Activated CD8-positive, alpha-beta memory T cell treated with anti-CD3 and anti-CD28 coated beads, Interleukin-2, amount 50 U/mL, for 24 hours (primary cell): ENCODE measurements at regions not wholly inside any gene's neighbourhood (a gene's known extent, or its start where the extent isn't known, plus 50 kb on each side); places are given as distances from the start of the nearest gene placed in this dataset.

Experiments
- DNase-seq: peaks from one replicate; pipeline ENCODE4 v3.0.0-alpha.2; 2020; ENCODE audit errors: extremely low read depth

DNA sequence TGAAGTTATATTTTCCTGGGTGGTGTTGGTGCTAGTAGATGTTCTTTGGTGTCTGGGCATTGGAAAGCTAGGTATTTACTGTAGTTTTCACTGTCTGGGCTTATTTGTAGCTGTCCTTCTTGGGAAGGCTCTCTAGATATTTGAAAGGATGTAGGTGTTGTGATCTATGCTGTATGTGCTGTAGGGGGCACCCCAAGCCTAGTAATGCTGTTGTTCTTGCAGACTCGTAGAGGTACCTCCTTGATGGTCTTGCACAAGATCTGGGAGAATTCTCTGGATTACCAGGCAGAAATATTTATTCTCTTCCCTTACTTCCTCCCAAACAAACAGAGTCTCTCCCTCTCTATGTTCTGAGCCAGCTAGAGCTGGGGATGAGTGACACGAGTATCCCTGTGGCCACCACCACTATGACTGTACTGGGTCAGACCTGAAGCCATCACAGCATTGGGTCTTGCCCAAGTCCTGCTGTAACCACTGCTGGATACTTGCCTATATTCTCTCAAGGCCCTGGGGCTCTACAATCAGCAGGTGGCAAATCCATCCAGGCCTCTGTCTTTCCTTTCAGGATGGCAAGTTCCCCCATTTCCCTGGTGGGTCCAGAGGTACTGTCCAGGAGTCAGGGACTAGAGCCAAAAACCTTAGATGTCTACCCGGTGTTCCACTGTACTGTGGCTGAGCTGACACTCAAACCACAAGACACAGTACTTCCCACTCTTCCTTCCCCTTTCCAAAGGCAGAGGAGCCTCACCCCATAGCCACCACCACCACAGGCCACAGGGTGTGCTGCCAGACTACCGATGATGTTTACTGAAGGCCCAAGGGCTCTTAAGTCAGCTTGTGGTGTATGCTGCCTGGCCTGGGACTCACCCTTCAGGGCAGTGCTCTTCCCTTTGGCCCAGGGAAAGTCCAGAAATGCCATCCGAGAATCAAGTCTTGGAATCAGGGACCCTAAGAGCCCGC is 195.2 kb upstream of the DPPA4 start:
- DNase-seq: no peak

GRCh38 chr3:109545746-109546145 is 208.4 kb upstream of the DPPA4 start:
- no peak for DNase-seq

DNA sequence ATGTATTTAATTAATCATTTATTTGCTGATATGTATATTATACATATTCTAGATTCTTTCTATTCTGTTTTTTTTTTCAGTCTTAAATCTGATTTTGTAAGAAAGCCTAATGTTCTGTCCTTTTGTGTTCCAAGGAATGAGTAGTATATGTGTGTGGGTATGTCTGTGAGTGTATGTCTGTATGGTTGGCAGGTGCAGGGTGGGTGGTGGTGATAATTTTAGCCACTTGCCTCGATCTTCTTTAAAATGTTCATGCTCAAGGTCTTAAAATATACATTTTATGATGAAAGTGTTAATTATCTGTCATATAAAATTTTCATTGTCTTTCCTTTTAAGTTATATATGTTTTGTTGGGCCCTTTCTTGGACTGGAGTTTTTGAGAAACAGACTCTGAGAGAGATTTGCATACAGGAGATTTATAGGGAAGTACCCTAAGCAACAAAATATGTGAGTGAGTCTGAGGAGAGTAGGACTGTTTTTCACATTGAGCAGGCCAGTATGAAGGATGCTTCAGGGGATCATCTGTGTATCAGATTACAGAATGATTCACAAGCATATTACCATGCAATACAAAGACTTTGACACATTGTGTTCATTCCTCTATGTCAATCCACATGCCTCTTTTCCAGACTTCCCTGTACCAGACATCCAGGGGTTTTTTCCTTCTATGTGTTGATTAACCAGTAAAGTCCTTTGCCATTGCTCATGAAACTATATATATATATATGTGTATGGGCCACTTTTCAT is 211.0 kb upstream of the DPPA4 start:
- DNase-seq: no peak

DNA sequence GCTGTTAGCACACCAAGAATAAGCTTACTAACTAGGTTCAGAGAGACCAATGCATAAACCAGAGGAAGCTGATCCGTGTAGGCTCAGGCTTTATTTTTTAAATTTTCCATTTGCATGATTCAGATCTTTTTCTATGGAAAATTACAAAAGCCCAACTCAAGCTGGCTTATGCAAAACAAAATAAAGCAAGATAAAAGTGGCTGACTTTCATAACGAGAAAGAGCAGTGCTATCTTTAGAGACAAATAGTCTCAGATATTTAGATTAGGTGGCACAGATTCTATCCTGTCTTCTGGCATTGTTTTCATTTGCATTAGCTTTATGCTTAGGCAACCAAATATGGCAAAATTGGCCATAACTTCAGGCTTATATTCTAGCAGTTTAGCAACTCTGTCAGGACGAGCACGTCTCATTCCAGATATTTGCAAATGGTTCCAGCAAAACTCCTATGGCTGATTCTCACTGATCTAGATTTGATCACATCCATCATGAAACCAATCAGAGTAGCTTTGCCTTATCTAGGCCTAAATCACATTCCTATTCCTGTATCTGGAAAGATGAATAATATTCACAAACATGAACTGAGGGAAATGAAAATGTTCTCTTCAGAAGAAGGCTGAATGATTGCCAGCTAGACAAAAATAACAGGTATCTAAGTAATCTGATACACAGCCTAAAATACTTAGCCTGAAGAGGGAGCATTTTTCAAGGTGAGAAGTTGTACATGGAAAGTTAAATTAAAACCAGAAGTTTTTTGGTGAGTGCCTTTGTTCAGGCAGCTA is 216.4 kb upstream of the DPPA4 start:
- DNase-seq: no peak

DNA sequence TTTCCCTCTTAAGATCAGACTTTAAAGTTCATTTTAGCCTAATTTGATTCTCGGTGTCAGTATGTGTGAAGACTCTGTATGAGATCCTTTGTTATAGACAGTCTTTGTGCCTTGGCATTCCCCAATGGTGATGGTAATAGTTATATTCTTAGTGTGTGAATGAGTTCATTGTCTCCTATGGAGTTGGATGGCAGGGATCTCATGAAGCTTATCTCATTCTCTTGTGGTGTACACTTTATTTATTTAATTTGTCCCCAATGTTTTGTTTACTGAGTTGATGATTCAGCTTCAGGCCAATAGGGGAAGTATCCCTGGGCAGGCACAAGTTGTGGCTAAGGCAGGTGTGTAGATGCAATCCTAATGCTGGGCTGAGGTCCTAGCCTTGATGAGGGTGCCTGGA is 222.0 kb upstream of the DPPA4 start:
- no peak for DNase-seq

DNA sequence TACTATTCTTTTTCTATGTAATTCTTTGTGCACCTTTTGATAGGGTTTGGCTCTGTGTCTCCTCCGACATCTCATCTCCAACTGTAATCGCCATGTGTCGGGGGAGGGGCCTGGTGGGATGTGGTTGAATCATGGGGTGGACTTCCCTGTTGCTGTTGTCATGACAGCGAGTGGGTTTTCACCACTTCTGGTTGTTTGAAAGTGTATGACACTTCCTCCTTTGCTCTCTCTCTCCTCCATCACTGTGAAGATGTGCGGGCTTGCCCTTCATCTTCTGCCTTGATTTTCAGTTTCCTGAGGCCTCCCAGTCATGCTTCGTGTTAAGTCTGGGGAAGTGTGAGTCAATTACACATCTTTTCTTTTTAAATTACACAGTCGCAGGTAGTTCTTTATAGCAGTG is 225.8 kb upstream of the DPPA4 start:
- peak; percentile 10 for DNase-seq

DNA sequence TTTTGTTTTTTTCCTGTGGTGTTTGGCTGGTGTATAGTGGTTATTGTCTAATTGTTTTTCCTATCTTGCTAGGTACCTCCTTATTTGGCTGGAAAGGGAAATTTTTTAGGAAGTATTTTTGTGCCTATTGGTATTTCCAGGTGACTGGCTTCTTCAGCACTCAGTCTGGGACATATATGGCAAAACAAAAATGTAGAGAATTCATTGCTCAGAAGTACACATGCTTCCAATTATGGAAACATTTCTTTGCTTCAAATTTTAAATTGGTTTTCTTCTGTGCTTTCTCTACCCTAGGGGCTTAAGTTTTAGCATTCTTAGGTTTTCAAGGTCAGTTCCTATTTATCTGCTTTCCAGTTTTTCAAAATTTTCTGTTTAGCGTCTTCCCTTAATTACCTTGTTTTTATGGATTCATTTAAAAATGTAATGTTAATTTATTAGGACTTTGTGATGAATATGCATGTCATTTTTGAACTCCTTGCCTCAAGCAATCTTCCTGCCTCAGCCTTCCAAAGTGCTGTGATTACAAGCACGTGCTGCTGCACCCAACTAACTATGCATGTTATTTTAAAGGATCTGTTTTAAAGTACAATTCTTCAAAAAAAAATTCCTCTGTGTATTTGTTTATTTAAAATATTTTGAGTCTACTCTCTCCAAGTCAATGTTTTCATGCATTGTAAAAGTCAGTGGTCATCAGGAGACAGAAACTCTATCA is 231.9 kb upstream of the DPPA4 start:
- no peak for DNase-seq

GRCh38 chr3:109570408-109570807 is 233.1 kb upstream of the DPPA4 start:
- DNase-seq: no peak

DNA sequence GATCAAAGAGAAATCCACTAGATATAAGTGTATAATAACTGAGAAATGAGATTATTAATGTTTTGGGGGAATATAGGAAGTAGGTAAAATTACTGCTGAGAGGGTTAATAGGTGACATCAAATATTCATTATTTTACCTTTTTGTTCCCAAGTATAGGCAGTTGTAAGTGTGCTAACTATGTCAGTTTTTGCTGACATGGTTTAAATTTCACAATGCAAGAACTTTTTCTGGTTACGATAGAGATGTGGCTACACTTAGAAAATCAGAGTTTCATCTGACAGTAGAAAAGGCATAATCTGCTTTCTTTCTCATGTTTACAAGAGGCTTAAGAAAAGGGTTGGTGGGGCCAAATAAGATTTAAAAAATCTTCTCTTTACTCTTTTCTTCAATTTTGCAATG is 235.0 kb upstream of the DPPA4 start:
- no peak for DNase-seq

DNA sequence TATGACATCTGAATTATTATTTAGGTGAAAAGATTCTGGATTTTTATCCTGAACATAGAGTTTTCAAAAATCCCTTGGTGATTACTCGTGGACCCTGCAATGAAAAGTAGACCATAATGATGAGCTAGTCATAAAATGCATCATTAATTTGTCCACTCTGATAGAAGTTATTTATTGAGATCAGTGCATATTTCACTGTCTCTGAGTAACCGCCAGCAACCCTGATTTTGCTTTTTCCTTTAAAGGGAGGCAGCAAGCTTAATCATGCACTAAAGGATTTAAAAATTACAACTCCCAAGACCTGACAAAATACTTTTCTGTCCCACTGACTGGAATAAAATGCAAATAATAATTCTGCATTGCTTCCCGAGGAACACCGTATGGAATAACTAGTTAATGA is 259.6 kb upstream of the DPPA4 start:
- DNase-seq: no peak

DNA sequence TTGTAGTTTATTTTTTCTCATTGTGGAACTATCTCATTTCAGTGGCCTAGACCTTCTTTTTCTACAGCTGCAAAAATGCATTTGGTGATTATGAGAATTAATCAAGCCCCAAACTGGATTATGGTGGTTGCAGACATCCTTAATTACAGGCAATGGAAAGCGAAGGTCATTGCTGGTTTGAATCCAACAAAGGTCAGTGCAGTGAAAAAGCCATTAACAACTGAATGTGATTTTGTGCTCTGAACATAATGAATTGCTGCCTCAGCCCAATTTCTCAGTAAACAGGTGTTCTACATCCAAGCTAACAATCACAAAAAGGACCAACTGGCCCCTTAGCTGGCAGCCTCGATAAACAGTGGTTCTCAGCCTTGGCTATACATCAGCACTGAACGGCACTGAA is 260.1 kb upstream of the DPPA4 start:
- DNase-seq: no peak

DNA sequence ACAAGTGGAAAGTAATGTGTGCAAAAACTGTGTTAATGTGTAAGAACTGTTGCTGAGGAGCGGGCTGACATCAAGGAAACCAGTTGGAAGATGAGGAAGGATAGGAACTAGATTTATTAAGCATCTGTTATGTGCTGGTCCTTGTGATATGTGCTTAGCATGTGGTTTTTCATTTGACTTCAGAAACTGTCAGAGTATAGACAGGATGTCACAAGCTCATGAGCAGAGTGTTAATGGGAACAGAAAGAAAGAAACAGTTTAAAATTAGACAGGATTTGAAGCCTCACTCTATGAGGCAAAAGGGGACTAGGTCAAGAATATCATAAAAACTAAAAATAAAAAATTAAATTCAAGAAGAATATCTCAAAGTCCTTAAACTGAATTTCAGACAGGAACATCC is 270.6 kb upstream of the DPPA4 start:
- no peak for DNase-seq

- no peak for DNase-seq
Observed at GRCh38 chr3:109608574-109608973, 271.2 kb upstream of the DPPA4 start.

DNA sequence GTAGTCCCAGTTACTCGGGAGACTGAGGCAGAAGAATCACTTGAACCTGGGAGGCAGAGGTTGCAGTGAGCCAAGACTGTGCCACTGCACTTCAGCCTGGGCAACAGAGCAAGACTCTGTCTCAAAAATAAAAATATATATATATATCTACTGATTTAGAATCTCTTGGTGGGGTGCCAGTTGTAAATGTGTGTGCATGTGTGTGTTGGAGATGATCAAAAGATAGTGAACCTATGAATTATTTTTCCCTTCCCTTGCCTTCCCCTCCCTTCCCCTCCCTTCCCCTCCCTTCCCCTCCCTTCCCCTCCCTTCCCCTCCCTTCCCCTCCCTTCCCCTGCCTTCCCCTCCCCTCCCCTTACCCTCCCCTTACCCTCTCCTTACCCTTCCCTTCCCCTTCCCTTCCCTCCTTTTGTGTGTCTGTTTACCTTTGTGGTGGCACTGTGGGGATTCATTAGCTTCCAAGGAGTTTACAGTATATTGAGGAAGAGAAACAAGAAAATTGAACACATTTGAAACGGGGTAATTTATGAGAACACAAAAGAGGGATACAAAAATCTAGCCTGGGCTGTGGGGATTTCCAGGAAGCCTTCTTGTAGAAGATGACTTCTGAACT is 281.5 kb upstream of the DPPA4 start:
- no peak for DNase-seq

GRCh38 chr3:109631897-109632296 is 294.6 kb upstream of the DPPA4 start:
- DNase-seq: no peak

GRCh38 chr3:109640146-109640652 is 302.9 kb upstream of the DPPA4 start:
- DNase-seq: no peak

DNA sequence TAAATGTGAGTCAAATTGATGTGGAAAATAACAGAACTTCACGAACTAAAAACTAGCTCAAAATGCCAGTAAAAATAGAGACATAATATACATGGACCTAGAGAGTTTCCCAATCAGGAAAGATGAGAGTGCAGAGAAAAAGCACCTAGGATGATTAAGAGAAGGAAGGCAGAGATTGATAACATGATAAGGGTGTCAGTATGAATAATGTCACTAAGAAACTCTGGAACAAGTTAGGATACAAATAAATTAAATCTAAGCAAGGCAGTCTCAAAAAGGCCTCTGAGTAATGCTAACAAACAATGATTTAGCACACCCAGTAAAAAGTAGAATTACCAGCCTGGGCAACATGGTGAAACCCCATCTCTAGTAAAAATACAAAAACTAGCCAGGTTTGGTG is 304.7 kb upstream of the DPPA4 start:
- no peak for DNase-seq

DNA sequence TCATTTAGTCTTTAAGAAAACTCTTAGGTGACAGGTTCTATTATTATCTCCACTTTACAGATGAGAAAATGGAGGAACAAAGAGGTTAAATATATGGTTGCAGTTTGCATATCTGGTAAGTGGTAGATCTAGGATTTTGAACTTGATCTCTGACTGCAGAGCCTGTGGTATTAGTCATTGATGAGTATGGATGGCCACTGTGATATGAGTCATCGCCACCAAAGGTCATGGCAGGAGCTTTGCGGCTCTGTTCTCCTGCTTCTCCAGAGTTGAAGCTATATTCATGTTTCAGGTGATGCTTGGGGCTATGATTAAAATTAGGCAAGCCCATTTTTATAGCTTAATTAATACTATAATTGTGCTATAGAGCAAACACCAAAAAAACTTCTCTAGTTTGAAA is 306.2 kb upstream of the DPPA4 start:
- DNase-seq: no peak

DNA sequence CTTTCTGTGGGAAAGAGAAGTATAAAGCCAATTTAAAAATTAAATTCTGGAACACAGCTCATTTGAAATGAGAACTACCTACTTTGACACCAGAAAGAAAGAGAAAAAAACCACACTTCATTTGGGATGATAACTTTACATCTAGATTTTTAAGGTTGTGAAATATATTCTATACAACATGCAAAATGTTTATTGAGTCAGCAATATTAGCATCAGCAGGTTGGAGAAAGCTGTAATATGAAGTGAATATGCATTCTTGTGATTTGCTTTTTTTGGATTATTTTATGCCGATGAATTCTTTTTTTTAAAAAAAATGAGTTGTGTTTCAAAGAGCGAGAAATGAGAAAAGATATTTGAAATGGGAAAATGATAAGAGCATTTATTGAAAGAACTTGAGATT is 307.0 kb upstream of the DPPA4 start:
- no peak for DNase-seq

GRCh38 chr3:109644746-109645145 is 307.4 kb upstream of the DPPA4 start:
- DNase-seq: no peak

- DNase-seq: no peak
Observed at GRCh38 chr3:109648027-109648426, 310.7 kb upstream of the DPPA4 start.
